GM12892 (cell line): ENCODE measurements at regions not wholly inside any gene's neighbourhood (a gene's known extent, or its start where the extent isn't known, plus 50 kb on each side); places are given as distances from the start of the nearest gene placed in this dataset.

Experiments used
- POLR2A ChIP-seq: IDR thresholded peaks from 2 replicates; pipeline ENCODE4 v1.6.1; 2011; ENCODE audit warnings: low read depth, low read length, control low read depth
- POLR2AphosphoS5 ChIP-seq: IDR thresholded peaks from 2 replicates; pipeline ENCODE4 v1.6.1; 2011; ENCODE audit warnings: low read depth, low read length, control low read depth
- TAF1 ChIP-seq: IDR thresholded peaks from 2 replicates; pipeline ENCODE4 v1.6.1; 2011; ENCODE audit warnings: low read depth, mild to moderate bottlenecking, control low read depth, low read length, borderline replicate concordance

DNA sequence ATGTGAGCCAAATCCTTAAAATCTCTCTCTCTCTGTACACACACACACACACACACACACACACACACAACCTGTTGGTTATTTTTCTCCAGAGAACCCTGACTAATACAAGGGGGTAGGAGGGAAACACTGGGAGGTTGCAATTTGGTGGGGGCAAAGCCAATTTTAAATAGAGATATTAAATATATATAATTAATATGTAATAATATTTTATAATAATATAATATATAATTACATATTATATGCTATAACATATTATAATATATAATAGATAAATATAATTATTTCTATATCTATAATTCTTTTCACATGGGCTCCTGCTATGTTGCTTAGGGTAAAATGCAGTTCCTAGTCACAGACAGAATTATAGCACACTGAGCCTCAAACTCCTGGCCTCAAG, 1354.2 kb downstream of the FSTL5 start:
- no peak for TF ChIP-seq POLR2A
- TF ChIP-seq POLR2AphosphoS5 = no peak
- TF ChIP-seq TAF1 = no peak
